Smooth muscle cell (in vitro differentiated cells): ENCODE measurements at regions not wholly inside any gene's neighbourhood (a gene's known extent, or its start where the extent isn't known, plus 50 kb on each side); places are given as distances from the start of the nearest gene placed in this dataset.
A peak's percentile ranks its signal among the peaks of the same experiment; 100 is the strongest.

Source experiments
- DNase-seq: peaks from one replicate; lab custom pipeline; 2025; ENCODE audit not compliant: unreplicated experiment; lab: John Stamatoyannopoulos, UW
- H2AFZ ChIP-seq: fragments of 200-600 bp; sonication (generic); 2 replicates; pipeline ENCODE4 v1.6.0; 2016; ENCODE audit warnings: antibody characterized with exemption, low read depth, mild to moderate bottlenecking
- H3F3A ChIP-seq: fragments of 200-600 bp; sonication (generic); 2 replicates; pipeline ENCODE4 v1.6.0; 2017; ENCODE audit warnings: antibody characterized with exemption, low read depth
- H3K27ac ChIP-seq: fragments of 200-600 bp; sonication (generic); 2 replicates; pipeline ENCODE4 v1.5.1; 2016; ENCODE audit warnings: low read depth, mild to moderate bottlenecking
- H3K27me3 ChIP-seq: fragments of 200-600 bp; sonication (generic); 2 replicates; pipeline ENCODE4 v1.6.1; 2016; ENCODE audit warnings: low read depth, mild to moderate bottlenecking
- H3K36me3 ChIP-seq: fragments of 200-600 bp; sonication (generic); 2 replicates; pipeline ENCODE4 v1.5.1; 2016; ENCODE audit warnings: low read depth
- H3K4me1 ChIP-seq: fragments of 200-600 bp; sonication (generic); 2 replicates; pipeline ENCODE4 v1.5.1; 2016; ENCODE audit warnings: low read depth
- H3K4me2 ChIP-seq: fragments of 200-600 bp; sonication (generic); 2 replicates; pipeline ENCODE4 v1.6.0; 2016; ENCODE audit warnings: mild to moderate bottlenecking
- H3K4me3 ChIP-seq: fragments of 200-600 bp; sonication (generic); 2 replicates; pipeline ENCODE4 v1.5.1; 2016; ENCODE audit warnings: mild to moderate bottlenecking
- H3K79me2 ChIP-seq: fragments of 200-600 bp; sonication (generic); 2 replicates; pipeline ENCODE4 v1.6.0; 2016; ENCODE audit warnings: low read depth, mild to moderate bottlenecking
- H3K9ac ChIP-seq: fragments of 200-600 bp; sonication (generic); 2 replicates; pipeline ENCODE4 v1.6.0; 2016; ENCODE audit warnings: low read depth
- H3K9me3 ChIP-seq: fragments of 200-600 bp; sonication (generic); replicated peaks from 2 replicates; pipeline ENCODE4 v1.5.1; 2016; ENCODE audit warnings: low read depth
- H4K20me1 ChIP-seq: fragments of 200-600 bp; sonication (generic); 2 replicates; pipeline ENCODE4 v1.6.0; 2016; ENCODE audit warnings: low read depth
- WGBS: methylation state at CpG from one replicate; pipeline ENCODE4 v1.1.7; 2016; ENCODE audit warnings: low lambda C conversion rate; 5-methylcytosine and 5-hydroxymethylcytosine counted together
- TF ChIP-seq, protein P1 (sequence below): fragments of 200-600 bp; sonication (generic); IDR thresholded peaks from 2 replicates; pipeline ENCODE4 v1.5.1; 2017; ENCODE audit warnings: borderline replicate concordance, mild to moderate bottlenecking, antibody characterized with exemption; ENCODE audit not compliant: insufficient read depth, poor library complexity, severe bottlenecking

DNA sequence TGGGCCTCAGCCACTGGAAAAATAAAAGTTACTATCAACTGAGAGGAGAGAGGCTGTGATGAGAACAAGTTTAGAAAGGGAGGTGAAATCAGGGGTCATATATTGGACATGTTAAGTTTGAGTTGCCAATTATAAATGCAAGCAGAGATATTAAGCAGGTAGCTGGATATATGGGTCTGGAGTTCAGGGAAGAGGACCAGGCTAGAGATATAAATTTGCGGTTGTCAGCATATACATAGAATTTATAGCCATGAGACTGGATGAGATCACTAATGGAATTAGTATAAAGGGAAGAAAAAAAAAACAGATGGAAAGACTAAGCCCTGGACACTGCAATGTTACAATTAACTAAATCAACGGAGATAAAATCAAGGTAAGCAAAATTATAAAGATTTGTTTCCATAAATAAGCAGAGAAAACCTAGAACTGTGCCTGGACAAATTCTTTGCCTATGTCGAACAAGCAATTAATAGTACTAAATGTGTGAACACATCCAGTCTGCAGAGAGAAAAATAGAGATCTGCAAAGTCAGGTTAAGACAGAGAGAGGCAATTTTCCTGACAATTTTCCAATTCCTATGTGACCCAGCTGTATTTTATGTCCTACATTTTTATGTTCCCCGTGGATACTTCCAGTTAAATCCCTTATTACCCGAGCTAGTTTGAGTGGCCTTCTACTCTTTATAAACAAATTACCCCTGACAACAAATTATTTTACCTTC lies 265.4 kb downstream of the GASK1B start:
- no peaks in the 10 kb centered on the region for H3K27me3 ChIP-seq
- no peaks in the 10 kb centered on the region for H3K79me2 ChIP-seq
- no peak overlapping the region for H3K27ac ChIP-seq
- H4K20me1 ChIP-seq: no peaks in the 10 kb centered on the region
- H3K9me3 ChIP-seq: no peaks in the 10 kb centered on the region
- H3K4me1 ChIP-seq: no peaks in the 10 kb centered on the region
- 86% methylated on average over 5 of the region's 5 CpGs for WGBS
- H3K9ac ChIP-seq: no peak overlapping the region
- no peak overlapping the region for H2AFZ ChIP-seq
- H3K36me3 ChIP-seq: no peaks in the 10 kb centered on the region
- no peak for DNase-seq
- TF ChIP-seq, protein P1, sequence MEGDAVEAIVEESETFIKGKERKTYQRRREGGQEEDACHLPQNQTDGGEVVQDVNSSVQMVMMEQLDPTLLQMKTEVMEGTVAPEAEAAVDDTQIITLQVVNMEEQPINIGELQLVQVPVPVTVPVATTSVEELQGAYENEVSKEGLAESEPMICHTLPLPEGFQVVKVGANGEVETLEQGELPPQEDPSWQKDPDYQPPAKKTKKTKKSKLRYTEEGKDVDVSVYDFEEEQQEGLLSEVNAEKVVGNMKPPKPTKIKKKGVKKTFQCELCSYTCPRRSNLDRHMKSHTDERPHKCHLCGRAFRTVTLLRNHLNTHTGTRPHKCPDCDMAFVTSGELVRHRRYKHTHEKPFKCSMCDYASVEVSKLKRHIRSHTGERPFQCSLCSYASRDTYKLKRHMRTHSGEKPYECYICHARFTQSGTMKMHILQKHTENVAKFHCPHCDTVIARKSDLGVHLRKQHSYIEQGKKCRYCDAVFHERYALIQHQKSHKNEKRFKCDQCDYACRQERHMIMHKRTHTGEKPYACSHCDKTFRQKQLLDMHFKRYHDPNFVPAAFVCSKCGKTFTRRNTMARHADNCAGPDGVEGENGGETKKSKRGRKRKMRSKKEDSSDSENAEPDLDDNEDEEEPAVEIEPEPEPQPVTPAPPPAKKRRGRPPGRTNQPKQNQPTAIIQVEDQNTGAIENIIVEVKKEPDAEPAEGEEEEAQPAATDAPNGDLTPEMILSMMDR: no peak
- no peaks in the 10 kb centered on the region for H3F3A ChIP-seq
- no peak overlapping the region for H3K4me3 ChIP-seq
- H3K4me2 ChIP-seq: no peak overlapping the region

DNA sequence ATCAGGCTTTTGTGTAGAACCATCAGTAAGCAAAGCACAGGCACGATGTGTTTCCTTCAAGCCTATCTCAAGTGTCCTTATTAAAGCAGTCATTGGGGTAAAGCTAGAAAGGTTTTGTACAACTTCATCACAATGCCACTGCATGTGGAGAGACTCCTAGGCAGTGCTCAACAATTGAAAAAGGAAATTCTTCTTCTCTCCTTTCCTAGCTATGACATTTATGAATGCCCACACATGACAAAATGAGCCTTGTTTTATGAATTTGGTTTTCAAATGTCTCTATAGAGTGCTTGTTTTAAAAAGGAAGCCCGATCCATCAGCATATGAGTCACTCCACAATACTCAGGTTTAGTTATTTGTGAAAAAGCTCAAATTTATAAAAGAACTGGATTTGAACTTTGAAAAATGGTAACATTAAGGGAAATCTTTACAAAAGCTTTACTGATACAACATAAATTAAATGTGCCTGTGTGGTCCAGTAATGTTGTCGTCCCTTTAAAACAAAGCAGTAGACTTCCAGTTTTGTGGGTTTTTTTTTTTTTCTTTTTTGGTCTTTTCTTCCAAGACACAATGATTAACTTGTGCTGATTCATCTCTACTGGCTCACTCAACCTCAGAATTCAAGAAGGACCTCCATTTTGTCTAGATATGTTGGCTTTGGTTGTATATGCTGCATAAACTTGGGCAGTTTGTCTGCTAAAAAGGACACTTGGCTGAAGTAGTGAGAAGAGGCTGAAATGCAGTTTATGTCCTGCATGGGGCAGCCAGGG lies 273.8 kb downstream of the GASK1B start:
- Histone ChIP-seq H4K20me1 (no peaks in the 10 kb centered on the region), H3F3A (no peaks in the 10 kb centered on the region), H3K4me1 (no peaks in the 10 kb centered on the region), H3K9me3 (no peaks in the 10 kb centered on the region), H3K79me2 (no peaks in the 10 kb centered on the region), H3K4me2 (peak overlapping the region; percentile 14), H2AFZ (no peak overlapping the region), H3K4me3 (no peak overlapping the region), H3K27ac (no peak overlapping the region), H3K27me3 (no peaks in the 10 kb centered on the region), H3K36me3 (no peaks in the 10 kb centered on the region), H3K9ac (no peak overlapping the region)
- WGBS: 74% methylated on average over 3 of the region's 3 CpGs
- DNase-seq: no peak
- TF ChIP-seq, protein P1: no peak

DNA sequence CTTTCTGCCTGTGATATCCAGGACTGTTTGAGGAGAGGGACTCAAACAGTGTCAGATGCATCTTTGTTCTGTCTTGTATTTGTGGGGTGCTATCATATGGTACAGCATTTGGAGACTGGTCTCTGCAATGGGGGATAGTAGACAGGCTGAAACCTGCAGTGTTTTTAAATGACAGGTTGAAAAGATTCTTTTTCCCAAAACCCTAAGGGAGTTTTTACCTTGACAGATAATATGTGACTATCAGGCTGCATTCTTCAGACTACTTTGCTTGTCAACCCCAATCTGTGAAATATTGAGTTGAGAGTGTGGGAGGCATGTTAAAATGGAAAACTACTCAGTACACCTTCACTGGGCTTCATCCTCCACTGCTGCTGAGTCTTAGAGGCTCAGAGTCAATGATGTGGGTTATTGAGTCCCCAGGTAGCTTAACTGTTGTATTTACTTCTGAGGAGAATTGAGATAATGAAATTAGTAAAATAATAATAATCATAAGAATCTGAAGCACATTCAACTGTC lies 274.9 kb downstream of the GASK1B start:
- H3K4me2 ChIP-seq: no peak overlapping the region
- H3K4me1 ChIP-seq: no peaks in the 10 kb centered on the region
- H2AFZ ChIP-seq: no peak overlapping the region
- no peaks in the 10 kb centered on the region for H4K20me1 ChIP-seq
- H3K79me2 ChIP-seq: no peaks in the 10 kb centered on the region
- H3K4me3 ChIP-seq: no peak overlapping the region
- TF ChIP-seq, protein P1: no peak
- no peaks in the 10 kb centered on the region for H3K9me3 ChIP-seq
- H3K36me3 ChIP-seq: no peaks in the 10 kb centered on the region
- H3K27me3 ChIP-seq: no peaks in the 10 kb centered on the region
- H3K27ac ChIP-seq: no peak overlapping the region
- no peak for DNase-seq
- H3K9ac ChIP-seq: no peak overlapping the region
- no peaks in the 10 kb centered on the region for H3F3A ChIP-seq
